CD4-positive, alpha-beta T cell treated with Interferon gamma for 1 hour (primary cell): ENCODE measurements at regions not wholly inside any gene's neighbourhood (a gene's known extent, or its start where the extent isn't known, plus 50 kb on each side); places are given as distances from the start of the nearest gene placed in this dataset.
"Not testable (repeated sequence)": the region's sequence is repeated elsewhere in the genome, so short reads cannot be mapped to it uniquely, and the experiment has no call there.

Experiments
- DNase-seq: peaks from one replicate; pipeline ENCODE4 v3.0.0-alpha.2; 2020

DNA sequence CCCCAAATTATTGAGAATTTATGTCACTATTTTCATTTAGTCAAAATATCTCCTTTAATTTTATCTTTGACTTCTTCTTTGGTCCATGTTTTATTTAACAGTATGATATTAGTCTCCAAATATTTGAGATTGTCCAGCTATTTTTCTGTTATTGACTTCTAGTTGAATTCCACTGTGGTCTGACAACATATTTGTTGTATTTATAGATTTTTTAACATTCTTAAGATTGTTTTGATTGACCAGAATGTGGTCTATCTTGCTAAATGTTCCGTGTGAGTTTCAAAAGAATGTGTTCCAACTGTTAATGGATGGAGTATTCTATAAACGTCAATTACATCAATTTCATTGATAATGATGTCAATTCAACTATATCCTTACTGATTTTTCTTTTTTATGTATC is 1452.1 kb downstream of the SUCLG1 start:
- no peak for DNase-seq

- DNase-seq, result no peak
These were observed 1455.5 kb downstream of the SUCLG1 start for GRCh38 chr2:83003555-83003954.

- DNase-seq, result no peak
These were observed 1456.4 kb downstream of the SUCLG1 start for GRCh38 chr2:83002706-83003105.

- DNase-seq, result no peak
These were observed 1460.3 kb downstream of the SUCLG1 start for GRCh38 chr2:82998781-82999180.

DNA sequence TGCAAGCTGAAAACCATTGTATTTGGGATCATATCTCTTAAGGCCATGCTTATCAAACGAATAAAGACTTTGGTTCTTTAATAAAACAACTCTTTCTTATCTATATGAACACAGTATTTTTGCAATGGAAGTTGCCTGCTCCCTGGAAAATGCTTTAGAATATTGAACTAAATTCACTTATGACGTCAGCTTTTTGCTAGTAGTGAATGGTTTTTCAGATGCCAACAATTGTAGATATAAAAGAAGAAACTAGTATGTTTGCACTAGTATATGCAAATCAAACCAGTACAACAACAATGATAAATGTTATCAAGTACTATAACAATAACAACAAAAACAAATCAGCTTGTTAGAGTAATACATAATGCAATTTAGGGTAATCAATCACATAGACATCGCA is 1462.9 kb downstream of the SUCLG1 start:
- DNase-seq, result no peak

DNA sequence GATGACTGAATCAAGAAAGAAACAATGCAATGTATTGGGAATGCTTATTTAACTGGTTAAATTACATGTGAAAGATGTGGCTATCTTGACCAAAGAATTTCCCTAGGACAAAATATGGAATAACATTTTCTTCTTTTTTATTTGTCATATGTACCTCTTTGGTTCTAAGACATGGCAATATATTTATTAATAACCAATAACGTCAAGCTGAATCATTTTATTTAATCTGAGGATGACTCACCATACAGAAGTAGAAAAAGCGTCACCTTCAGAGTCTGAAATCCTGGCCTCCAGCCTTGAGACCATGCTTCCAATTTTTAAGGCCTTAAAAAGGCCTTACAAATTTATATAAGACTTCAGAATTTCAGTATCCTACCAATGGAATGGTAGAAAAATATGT is 1464.9 kb downstream of the SUCLG1 start:
- DNase-seq, result no peak

DNA sequence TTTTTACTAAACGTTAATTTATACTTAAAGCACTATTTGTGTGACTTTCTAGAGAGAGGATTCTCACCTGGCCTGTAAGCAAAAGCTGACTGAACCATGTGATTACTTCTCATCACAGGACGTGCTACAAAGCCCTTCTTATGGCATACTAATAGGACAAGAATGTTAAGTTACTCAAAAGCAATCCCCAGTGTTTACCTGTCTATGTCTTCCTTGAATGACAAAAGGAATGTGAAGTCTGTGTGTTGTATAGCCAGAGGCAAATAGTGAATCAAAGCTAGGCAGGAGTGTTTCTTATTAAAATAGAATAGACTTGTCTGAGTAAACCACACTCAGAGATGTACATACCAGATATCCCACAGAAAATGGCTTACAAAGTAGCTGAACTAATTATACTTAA is 1465.5 kb downstream of the SUCLG1 start:
- DNase-seq, result no peak

DNA sequence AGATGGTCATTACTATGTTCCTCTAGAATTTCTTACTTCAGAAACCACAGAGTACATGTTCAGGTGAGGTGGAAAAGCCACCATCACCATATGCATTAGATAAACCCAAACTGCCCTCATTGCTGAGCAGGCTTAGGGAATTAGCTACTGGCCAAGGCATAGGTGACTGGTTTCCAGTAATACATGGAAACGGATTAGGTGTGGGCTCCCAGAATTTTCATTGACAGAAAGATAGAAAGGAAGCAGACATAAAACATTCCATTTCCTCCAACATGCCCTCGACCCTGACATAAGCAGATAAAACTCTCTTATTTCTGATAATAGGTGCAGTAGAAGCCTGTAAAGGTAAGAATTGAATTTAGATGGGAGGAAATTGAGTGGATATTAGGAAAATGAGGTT is 1466.1 kb downstream of the SUCLG1 start:
- DNase-seq, result no peak

GRCh38 chr2:82987706-82988105 is 1471.4 kb downstream of the SUCLG1 start:
- not testable (repeated sequence) for DNase-seq

GRCh38 chr2:82986899-82987298 is 1472.2 kb downstream of the SUCLG1 start:
- DNase-seq, result no peak

GRCh38 chr2:82985572-82986197 is 1473.4 kb downstream of the SUCLG1 start:
- no peak for DNase-seq

- no peak for DNase-seq
These were observed 1490.7 kb downstream of the SUCLG1 start for GRCh38 chr2:82968358-82968757.

DNA sequence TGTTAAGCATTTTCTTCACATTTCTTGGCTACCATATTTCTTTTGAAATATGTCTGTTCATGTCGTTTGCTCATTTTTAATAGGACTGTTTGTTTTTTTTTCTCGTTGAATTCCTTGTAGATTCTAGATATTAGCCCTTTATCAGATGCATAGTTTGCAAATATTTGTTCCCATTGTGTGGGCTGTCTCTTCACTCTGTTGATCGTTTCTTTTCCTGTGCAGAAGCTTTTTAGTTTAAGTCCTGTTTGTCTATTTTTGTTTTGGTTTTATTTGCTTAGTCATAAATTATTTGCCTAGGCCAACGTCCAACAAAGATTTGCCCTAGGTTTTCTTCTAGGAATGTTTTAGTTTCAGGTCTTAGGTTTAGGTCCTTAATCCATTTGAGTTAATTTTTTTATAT is 1494.7 kb downstream of the SUCLG1 start:
- DNase-seq, result no peak

DNA sequence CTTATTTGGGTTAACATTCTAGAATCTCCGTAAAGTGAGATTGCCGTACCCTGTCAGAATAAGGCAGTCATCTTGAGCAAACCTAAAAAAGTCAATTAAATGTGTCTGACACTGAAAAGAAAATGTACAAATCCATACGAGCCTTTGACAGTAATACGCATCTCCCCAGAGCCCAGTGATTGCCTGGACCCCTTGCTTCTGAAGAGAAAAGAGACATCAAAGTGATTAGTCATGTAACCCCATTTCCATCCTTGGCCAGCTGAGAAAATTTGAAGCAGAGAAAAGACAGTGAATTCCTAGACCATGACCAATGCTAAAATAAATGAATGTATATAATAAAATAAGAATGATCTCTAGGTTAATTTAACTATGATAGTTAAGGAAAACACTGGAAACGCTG is 1499.4 kb downstream of the SUCLG1 start:
- no peak for DNase-seq

DNA sequence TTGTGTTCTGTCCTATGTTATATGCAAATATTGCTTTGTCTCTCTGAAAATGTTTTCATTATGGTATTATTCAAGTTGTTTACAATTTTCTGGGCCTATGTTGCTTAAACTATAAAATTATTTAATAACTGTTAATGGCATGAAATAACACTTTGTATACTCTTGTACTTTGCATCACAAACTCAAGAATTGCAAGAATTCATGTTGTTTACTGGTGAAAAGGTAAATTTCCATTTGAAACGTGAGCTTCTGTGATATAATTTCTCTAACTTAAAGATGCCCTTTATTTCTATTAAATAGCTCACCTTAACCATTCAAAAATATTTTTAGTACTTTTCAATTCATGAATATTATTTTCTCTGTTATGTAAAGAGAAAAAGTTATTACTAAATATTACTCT is 1504.2 kb downstream of the SUCLG1 start:
- no peak for DNase-seq

DNA sequence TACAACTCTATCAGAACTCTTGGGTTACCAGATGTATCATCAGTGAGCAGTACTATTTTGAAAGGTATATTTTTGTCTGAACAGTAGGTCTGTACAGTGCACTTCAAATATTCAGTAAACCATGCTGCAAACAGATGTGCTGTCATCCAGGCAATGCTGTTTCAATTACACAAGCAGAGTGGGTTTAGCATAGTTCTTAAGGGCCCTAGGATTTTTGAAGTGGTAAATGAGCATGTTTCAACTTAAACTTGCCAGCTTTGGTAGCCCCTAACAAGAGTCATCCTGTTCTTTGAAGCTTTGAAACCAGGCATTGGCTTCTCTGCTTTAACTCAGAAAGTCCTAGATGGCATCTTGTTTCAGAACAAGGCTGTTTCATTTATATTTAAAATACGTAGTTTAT is 1519.9 kb downstream of the SUCLG1 start:
- no peak for DNase-seq

GRCh38 chr2:82938321-82938845 is 1520.7 kb downstream of the SUCLG1 start:
- not testable (repeated sequence) for DNase-seq

GRCh38 chr2:82913566-82913965 is 1545.5 kb downstream of the SUCLG1 start:
- no peak for DNase-seq

- DNase-seq, result no peak
These were observed 1563.0 kb downstream of the SUCLG1 start for GRCh38 chr2:82896117-82896516.

GRCh38 chr2:82893190-82893589 is 1565.9 kb downstream of the SUCLG1 start:
- DNase-seq, result no peak

DNA sequence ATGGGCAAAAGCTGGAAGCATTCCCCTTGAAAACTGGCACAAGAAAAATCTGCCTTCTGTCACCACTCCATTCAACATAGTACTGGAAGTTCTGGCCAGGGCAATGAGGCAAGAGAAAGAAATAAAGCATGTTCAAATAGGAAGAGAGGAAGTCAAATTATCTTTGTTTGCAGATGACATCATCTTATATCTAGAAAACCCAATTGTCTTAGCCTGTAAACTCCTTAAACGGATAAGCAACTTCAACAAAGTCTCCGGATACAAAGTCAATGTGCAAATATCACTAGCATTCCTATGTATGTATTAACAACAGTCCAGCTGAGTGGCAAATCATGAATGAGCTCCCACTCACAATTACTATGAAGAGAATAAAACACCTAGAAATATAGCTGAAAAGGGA is 1579.3 kb downstream of the SUCLG1 start:
- no peak for DNase-seq

DNA sequence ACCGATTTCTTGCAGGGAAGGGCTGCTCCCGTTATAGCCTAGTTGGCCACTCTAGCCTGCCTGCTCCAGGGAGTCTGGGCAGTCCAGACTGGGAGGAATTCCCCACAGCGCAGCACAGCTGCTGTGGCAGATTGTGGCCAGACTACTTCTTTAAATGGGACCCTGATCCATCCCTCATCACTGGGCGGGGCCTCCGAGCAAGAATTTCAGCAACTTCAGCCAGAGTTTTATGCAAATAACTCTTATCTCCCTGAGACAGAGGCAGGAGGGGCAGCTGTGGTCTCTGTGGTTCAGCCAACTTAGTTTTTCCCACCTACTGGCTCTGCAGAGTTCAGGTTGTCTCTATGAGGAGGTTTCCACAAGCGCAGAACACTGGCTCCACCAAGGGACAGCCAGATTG is 1583.2 kb downstream of the SUCLG1 start:
- DNase-seq, result no peak

- no peak for DNase-seq
These were observed 1601.1 kb downstream of the SUCLG1 start for GRCh38 chr2:82857967-82858366.

DNA sequence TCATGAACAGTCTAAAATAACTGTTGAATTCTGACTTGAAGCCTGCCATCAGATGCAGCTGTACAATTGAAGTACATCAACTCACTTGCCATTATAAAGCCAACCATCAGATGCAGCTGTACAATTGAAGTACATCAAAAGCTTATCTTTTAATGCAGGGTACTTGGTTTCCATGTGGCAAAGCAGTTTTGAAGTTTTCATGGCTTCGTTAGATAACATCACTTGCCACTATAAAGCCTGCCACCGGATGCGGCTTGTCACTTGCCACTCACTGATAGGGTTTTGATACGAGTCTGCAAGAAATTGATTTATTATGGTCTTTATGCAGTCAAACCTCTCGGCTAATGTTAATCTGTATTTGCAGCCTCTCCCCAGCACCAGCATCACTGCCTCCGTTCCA is 1605.8 kb downstream of the SUCLG1 start:
- DNase-seq, result no peak

- no peak for DNase-seq
These were observed 1606.3 kb downstream of the SUCLG1 start for GRCh38 chr2:82852787-82853186.
